ENCODE measurements at regions not wholly inside any gene's neighbourhood (a gene's known extent, or its start where the extent isn't known, plus 50 kb on each side); places are given as distances from the start of the nearest gene placed in this dataset.
"Not testable (repeated sequence)": the region's sequence is repeated elsewhere in the genome, so short reads cannot be mapped to it uniquely, and the experiment has no call there.

GRCh38 chr21:20292280-20292679 lies 705.9 kb upstream of the NCAM2 start:
- no peak for DNase-seq (ENCODE audit: low read depth in 1 of 2, low spot score in 1 of 2)

GRCh38 chr21:20292854-20293253 lies 705.4 kb upstream of the NCAM2 start:
- DNase-seq (ENCODE audit: low read depth in 1 of 2, low spot score in 1 of 2); in situ Hi-C loops (cut with HindIII; ENCODE audit: low pct_unique_long_range_greater_than_20kb, low sequenced_read_pairs): not testable (repeated sequence)

More at GRCh38 chr21:20292280-20292679, 705.9 kb upstream of the NCAM2 start:
- TF ChIP-seq JUND (IDR thresholded peaks at IDR 0.05; ENCODE audit: low read depth): no peak
- in situ Hi-C loops (cut with HindIII; ENCODE audit: low pct_unique_long_range_greater_than_20kb, low sequenced_read_pairs): no loop called here

GRCh38 chr21:20301395-20301794 lies 696.8 kb upstream of the NCAM2 start:
- in situ Hi-C loops (cut with HindIII; ENCODE audit: low pct_unique_long_range_greater_than_20kb, low sequenced_read_pairs): no loop called here
- TF ChIP-seq JUND (IDR thresholded peaks at IDR 0.05; ENCODE audit: low read depth): no peak
- no peak for DNase-seq (ENCODE audit: low read depth in 1 of 2, low spot score in 1 of 2)

- TF ChIP-seq JUND (IDR thresholded peaks at IDR 0.05; ENCODE audit: low read depth): no peak
- DNase-seq (ENCODE audit: low read depth in 1 of 2, low spot score in 1 of 2): no peak
- in situ Hi-C loops (cut with HindIII; ENCODE audit: low pct_unique_long_range_greater_than_20kb, low sequenced_read_pairs): no loop called here
Measured at GRCh38 chr21:20302084-20302483, 696.1 kb upstream of the NCAM2 start.

- in situ Hi-C loops (cut with HindIII; ENCODE audit: low pct_unique_long_range_greater_than_20kb, low sequenced_read_pairs): no loop called here
Measured at GRCh38 chr21:20306836-20307235, 691.4 kb upstream of the NCAM2 start.

GRCh38 chr21:20308586-20309315 lies 689.5 kb upstream of the NCAM2 start:
- no peak for TF ChIP-seq JUND (IDR thresholded peaks at IDR 0.05; ENCODE audit: low read depth)
- in situ Hi-C loops (cut with HindIII; ENCODE audit: low pct_unique_long_range_greater_than_20kb, low sequenced_read_pairs): no loop called here
- DNase-seq (ENCODE audit: low read depth in 1 of 2, low spot score in 1 of 2): no peak

More at GRCh38 chr21:20306836-20307235, 691.4 kb upstream of the NCAM2 start:
- no peak for TF ChIP-seq JUND (IDR thresholded peaks at IDR 0.05; ENCODE audit: low read depth)
- no peak for DNase-seq (ENCODE audit: low read depth in 1 of 2, low spot score in 1 of 2)

- TF ChIP-seq JUND (IDR thresholded peaks at IDR 0.05; ENCODE audit: low read depth): no peak
- in situ Hi-C loops (cut with HindIII; ENCODE audit: low pct_unique_long_range_greater_than_20kb, low sequenced_read_pairs): no loop called here
- no peak for DNase-seq (ENCODE audit: low read depth in 1 of 2, low spot score in 1 of 2)
Measured at GRCh38 chr21:20311234-20311787, 686.9 kb upstream of the NCAM2 start.

GRCh38 chr21:20313013-20313412 lies 685.2 kb upstream of the NCAM2 start:
- no peak for DNase-seq (ENCODE audit: low read depth in 1 of 2, low spot score in 1 of 2)
- no peak for TF ChIP-seq JUND (IDR thresholded peaks at IDR 0.05; ENCODE audit: low read depth)
- in situ Hi-C loops (cut with HindIII; ENCODE audit: low pct_unique_long_range_greater_than_20kb, low sequenced_read_pairs): no loop called here

- DNase-seq (ENCODE audit: low read depth in 1 of 2, low spot score in 1 of 2): no peak
- no peak for TF ChIP-seq JUND (IDR thresholded peaks at IDR 0.05; ENCODE audit: low read depth)
- in situ Hi-C loops (cut with HindIII; ENCODE audit: low pct_unique_long_range_greater_than_20kb, low sequenced_read_pairs): no loop called here
Measured at GRCh38 chr21:20315042-20315441, 683.2 kb upstream of the NCAM2 start.

- DNase-seq (ENCODE audit: low read depth in 1 of 2, low spot score in 1 of 2): peak in 1 of 2 experiments; percentile 39
- in situ Hi-C loops (cut with HindIII; ENCODE audit: low pct_unique_long_range_greater_than_20kb, low sequenced_read_pairs): no loop called here
- TF ChIP-seq JUND (IDR thresholded peaks at IDR 0.05; ENCODE audit: low read depth): no peak
Measured at GRCh38 chr21:20329636-20330035, 668.6 kb upstream of the NCAM2 start.

GRCh38 chr21:20330652-20331051 lies 667.6 kb upstream of the NCAM2 start:
- no peak for TF ChIP-seq JUND (IDR thresholded peaks at IDR 0.05; ENCODE audit: low read depth)
- DNase-seq (ENCODE audit: low read depth in 1 of 2, low spot score in 1 of 2): no peak
- in situ Hi-C loops (cut with HindIII; ENCODE audit: low pct_unique_long_range_greater_than_20kb, low sequenced_read_pairs): no loop called here

- DNase-seq (ENCODE audit: low read depth in 1 of 2, low spot score in 1 of 2): no peak
- no peak for TF ChIP-seq JUND (IDR thresholded peaks at IDR 0.05; ENCODE audit: low read depth)
- in situ Hi-C loops (cut with HindIII; ENCODE audit: low pct_unique_long_range_greater_than_20kb, low sequenced_read_pairs): no loop called here
Measured at GRCh38 chr21:20334585-20334984, 663.6 kb upstream of the NCAM2 start.

- in situ Hi-C loops (cut with HindIII; ENCODE audit: low pct_unique_long_range_greater_than_20kb, low sequenced_read_pairs): no loop called here
- no peak for DNase-seq (ENCODE audit: low read depth in 1 of 2, low spot score in 1 of 2)
- no peak for TF ChIP-seq JUND (IDR thresholded peaks at IDR 0.05; ENCODE audit: low read depth)
Measured at GRCh38 chr21:20341431-20341830, 656.8 kb upstream of the NCAM2 start.

GRCh38 chr21:20343186-20343585 lies 655.0 kb upstream of the NCAM2 start:
- no peak for DNase-seq (ENCODE audit: low read depth in 1 of 2, low spot score in 1 of 2)
- TF ChIP-seq JUND (IDR thresholded peaks at IDR 0.05; ENCODE audit: low read depth): no peak
- in situ Hi-C loops (cut with HindIII; ENCODE audit: low pct_unique_long_range_greater_than_20kb, low sequenced_read_pairs): no loop called here
